NOMO-1 treated with dmso at 0.1 percent for 144 hours (cell line): ENCODE measurements at regions not wholly inside any gene's neighbourhood (a gene's known extent, or its start where the extent isn't known, plus 50 kb on each side); places are given as distances from the start of the nearest gene placed in this dataset.
"Not testable (repeated sequence)": the region's sequence is repeated elsewhere in the genome, so short reads cannot be mapped to it uniquely, and the experiment has no call there.

Source experiments
- DNase-seq: peaks from one replicate; lab custom pipeline; 2025; ENCODE audit not compliant: unreplicated experiment; lab: John Stamatoyannopoulos, UW

DNA sequence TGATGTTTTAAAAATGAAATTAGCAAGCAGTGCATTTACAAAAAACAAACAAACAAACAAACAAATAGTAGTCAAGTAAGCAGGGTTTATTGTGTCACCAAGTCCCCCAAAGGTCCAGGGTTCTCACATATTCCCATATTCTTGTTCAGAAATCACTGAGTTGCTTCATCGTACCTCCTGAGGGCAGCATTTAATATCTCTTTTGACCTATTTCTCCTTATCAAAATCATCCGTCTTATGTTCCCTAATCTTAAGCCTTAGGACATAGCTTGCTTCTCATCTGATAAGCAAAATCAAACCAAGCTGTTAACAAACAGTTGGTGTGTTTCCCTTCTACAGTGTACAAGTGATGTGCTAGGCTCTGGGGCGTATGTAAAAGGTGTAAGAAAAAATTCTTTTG is 109.5 kb upstream of the MAN2A1 start:
- no peak for DNase-seq

DNA sequence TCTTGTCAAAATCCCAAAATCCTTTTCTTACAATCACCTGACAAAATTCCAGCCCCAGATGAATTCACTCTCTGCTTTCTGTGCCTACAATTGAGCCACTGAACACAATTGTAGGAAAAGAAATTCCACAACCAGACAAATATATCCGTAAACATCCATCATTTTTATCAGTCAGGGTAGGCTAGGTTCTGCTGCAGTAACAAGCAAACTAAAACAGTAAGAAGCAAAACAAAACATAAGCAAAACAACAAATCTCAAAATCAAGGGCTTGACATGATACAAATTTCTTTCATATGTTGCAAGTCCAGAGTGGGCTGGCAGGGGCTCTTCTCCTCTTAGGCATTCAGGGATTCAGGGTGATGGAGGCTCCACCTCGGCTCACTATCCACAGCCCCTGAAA is 114.2 kb upstream of the MAN2A1 start:
- DNase-seq: no peak

DNA sequence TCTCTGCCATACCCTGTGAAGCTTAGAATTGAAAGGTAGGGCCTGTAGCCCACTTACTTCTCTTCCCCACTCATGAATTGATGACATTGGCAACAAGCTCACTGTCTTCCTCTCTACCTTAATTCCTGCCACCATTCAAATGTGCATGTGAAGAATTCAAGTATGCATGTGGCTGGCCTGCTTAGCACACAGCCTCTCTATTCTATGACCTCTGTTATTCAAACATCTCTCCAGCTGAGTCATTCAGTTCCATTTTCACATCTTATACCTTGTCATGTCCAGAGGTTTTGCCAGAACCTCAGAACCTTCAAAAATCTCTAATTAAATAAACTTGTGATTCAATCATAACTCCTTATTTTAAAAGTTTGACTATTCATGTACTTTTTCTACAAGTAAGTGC is 114.7 kb upstream of the MAN2A1 start:
- DNase-seq: no peak

- no peak for DNase-seq
Observed at GRCh38 chr5:109573766-109574165, 116.0 kb upstream of the MAN2A1 start.

DNA sequence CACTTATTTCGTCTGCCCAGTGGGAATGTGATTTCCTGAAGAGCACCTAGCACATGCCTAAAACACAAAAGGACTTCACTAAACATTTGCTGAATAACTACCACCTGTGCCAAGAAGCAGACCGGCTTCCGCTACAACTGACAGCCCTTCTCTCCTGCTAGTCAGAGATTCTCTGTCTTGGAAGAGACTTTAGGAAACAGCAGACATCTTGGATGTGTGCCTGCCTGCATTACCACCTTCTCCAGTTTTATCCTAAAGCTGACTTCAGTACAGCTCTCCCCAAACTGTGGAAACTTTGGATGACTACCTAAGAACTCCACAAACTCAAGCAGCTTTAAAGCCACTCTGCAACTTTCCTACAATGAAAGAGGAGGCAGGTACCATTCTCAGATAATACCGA is 116.5 kb upstream of the MAN2A1 start:
- no peak for DNase-seq

DNA sequence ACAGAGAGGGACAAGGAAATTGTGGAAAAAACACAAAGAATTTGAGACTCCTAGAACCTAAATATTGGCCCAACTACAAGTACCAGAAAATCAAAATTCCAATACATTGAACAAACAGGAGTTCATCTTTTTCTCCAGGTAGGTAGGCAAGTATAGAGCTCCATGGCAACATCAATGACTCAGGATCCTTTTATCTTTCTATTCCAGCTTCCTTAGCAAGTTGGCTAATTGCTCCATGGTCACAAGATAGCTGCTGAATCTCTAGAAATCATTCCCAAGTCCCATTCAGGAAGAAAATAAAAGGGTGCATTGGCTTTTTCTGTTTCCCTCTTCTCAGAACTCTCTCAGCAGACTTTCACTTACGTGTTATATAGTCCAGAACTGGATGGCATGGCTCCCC is 117.9 kb upstream of the MAN2A1 start:
- no peak for DNase-seq

DNA sequence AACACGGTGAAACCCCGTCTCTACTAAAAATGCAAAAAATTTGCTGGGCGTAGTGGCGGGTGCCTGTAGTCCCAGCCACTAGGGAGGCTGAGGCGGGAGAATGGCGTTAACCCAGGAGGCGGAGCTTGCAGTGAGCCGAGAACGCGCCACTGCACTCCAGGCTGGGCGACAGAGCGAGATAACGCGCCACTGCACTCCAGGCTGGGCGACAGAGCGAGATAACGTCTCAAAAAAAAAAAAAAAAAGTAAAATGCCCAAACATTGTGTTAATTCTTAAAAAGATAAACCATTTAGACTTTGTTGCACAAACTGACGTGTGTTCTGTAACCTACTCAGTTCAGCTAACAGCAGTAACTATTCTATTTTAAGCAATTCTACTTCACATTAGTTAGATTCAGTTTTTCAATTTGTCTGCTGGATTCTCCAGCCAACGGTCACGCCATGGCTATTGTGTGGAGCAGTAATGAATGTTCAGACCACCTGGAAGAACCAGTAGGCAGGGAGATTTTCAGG is 119.3 kb upstream of the MAN2A1 start:
- DNase-seq: no peak

DNA sequence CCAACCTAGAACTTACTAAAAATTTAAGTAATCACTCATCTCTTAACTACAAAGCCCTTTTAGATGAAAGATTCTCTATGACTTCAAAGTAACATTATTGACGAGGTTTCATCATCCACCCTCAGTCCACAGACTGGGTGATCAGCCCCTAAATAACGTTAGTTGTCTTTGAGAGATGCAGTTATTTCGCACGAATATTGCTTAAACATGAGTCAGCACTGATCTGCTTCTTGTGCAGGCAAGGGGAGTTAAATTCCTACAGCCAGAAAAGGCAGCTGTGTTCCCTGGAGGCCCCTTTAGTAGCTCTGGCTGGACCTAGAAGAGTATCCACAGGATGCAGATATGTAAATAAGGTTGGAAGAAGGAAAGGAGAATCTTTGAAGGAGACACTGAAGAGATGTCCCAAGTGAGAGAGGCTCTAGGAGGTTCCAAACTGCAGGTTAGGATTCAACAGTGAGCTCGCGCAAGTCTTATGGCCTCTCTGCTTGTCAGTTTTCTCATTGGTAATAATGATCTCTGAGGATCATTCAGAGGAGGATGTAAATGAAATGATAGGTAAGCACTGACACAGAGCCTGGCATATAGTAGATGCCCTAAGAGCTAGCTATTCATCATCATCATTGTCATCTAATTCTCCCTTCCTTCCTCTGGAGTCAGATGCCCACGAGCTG is 122.2 kb upstream of the MAN2A1 start:
- DNase-seq: peak; percentile 25

DNA sequence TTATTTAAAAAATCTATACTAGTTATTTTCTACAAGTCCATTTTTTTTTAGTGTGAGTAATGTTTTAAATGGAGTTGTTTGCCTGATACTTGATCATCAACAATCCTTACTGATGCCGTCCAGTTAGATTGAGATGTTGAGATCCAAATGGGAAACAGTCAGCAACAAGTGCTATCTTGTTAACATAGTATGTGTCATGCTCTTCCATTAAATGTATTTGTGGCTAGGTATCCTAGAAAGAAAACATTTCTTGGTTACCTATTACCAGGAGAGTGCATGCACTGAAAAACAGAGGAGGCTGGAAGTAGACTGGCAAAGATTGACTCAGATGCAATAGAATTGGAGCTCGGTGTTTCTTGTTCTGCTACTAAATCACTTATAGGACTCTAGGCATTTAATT is 123.4 kb upstream of the MAN2A1 start:
- no peak for DNase-seq

GRCh38 chr5:109563739-109564138 is 126.0 kb upstream of the MAN2A1 start:
- peak; percentile 11 for DNase-seq

DNA sequence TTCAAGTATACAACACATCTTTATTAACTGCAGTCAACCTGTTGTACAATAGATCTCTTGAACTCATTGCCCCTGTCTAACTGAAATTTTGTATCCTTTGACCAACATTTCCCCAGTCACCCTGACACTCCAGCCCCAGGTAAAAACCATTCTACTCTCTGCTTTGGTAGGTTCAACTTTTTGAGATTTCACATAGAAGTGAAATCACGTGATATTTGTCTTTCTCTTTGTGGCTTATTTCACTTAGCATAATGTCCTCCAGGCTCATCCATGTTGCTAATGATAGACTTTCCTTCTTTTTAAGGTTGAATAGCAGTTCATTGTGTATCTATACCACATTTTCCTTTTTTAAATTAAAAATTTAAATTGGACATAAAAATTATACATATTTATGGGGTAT is 126.5 kb upstream of the MAN2A1 start:
- no peak for DNase-seq

GRCh38 chr5:109562441-109562840 is 127.3 kb upstream of the MAN2A1 start:
- DNase-seq: no peak

DNA sequence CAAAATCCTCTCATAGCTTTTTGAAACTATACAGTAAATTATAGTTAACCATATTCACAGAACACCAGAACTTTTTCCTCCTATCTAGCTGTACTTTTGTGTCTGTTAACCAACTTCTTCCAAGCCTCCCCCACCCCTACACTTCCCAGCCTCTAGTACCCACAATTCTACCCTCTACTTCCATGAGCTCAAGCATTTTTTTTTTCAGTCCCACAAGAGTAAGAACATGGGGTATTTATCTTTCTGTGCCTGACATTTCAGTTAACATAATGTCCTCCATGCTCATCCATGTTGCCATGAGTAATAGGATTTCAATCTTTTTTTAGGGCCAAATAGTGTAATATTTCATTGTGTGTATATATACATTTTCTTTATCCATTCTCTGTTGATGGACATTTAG is 128.3 kb upstream of the MAN2A1 start:
- DNase-seq: no peak

- DNase-seq: no peak
Observed at GRCh38 chr5:109560554-109560953, 129.2 kb upstream of the MAN2A1 start.

- no peak for DNase-seq
Observed at GRCh38 chr5:109558952-109559351, 130.8 kb upstream of the MAN2A1 start.

DNA sequence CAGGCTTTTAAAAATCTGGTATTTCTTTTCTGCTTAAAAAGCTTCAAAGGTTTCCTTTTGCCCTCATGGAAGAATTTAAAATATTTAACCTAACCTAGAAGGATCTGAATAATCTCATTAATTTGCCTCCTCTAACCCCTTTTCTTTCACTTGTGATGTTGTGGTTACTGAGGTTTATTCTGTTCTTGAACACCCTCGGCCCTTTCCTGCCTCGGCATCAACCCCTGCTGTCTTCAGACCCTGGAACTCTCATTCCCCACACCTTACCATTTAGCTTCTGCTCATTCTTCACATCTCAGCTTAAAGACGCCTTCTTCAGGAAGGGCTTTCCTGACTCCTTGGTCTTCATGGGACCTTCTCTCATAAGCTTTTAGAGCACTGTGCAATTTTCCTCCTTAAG is 131.4 kb upstream of the MAN2A1 start:
- DNase-seq: no peak

DNA sequence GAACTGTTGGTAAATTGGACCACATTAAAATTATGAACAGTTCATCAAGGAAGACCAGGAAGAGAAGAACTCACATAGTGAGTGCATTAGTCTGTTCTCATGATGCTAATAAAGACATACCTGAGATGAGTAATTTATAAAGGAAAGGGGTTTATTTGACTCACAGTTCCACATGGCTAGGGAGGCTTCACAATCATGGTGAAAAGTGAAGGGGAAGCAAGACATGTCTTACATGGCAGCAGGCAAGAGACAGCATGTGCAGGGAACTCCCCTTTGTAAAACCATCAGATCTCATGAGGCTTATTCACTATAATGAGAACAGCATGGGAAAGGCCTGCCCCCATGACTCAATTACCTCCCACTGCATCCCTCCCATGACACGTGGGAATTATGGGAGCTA is 135.9 kb upstream of the MAN2A1 start:
- DNase-seq: no peak

- not testable (repeated sequence) for DNase-seq
Observed at GRCh38 chr5:109551234-109551633, 138.5 kb upstream of the MAN2A1 start.

- DNase-seq: no peak
Observed at GRCh38 chr5:109550077-109550476, 139.7 kb upstream of the MAN2A1 start.

GRCh38 chr5:109546461-109546860 is 136.7 kb upstream of the PJA2 start:
- DNase-seq: no peak

DNA sequence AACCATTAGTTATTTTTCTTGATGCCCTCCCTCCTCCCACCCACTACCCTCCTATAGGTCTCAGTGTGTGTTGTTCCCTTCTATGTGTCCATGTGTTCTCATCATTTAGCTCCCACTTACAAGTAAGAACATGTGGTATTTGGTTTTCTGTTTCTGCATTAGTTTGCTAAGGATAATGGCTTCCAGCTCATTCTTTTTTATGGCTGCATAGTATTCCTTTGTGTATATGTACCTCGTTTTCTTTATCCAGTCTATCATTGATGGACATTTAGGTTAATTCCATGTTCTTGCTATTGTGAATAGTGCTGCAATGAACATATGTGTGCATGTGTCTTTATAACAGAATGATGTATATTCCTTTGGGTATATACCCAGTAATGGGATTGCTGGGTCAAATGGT is 135.1 kb upstream of the PJA2 start:
- DNase-seq: not testable (repeated sequence)

DNA sequence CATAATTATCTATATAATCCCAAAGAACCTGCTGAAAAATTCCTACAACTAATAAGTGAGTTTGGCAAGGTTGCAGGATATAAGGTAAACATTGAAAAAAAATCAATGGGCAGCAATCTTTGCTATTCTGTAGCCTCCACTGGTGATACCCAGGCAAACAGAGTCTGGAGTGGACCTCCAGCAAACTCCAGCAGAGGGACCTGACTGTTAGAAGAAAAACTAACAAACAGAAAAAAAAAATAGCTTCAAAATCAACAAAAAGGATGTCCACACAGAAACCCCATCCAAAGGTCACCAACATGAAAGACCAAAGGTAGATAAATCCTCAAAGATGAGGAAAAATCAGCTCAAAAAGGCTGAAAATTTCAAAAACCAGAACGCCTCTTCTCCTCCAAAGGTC is 128.9 kb upstream of the PJA2 start:
- not testable (repeated sequence) for DNase-seq

DNA sequence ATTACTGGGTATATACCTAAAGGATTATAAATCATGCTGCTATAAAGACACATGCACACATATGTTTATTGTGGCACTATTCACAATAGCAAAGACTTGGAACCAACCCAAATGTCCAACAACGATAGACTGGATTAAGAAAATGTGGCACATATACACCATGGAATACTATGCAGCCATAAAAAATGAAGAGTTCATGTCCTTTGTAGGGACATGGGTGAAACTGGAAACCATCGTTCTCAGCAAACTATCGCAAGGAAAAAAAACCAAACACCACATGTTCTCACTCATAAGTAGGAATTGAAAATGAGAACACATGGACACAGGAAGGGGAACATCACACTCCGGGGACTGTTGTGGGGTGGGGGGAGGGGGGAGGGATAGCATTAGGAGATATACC is 125.3 kb upstream of the PJA2 start:
- DNase-seq: not testable (repeated sequence)
